A673 (cell line): ENCODE measurements at regions not wholly inside any gene's neighbourhood (a gene's known extent, or its start where the extent isn't known, plus 50 kb on each side); places are given as distances from the start of the nearest gene placed in this dataset.
A peak's percentile ranks its signal among the peaks of the same experiment; 100 is the strongest.
"Not testable (repeated sequence)": the region's sequence is repeated elsewhere in the genome, so short reads cannot be mapped to it uniquely, and the experiment has no call there.

Experiments
- BruUV-seq: library from RNA; stranded (reverse); fragments of 400-500 nt; replicated peaks from 2 replicates; lab custom pipeline; 2021; lab: Mats Ljungman, UMichigan
- CTCF ChIA-PET: fragments of 300-600 bp; sonication (Branson Sonifier 250); formaldehyde crosslinking; loops from one replicate; lab custom pipeline; 2022; ENCODE audit warnings: antibody characterized with exemption; lab: Charles Lee
- POLR2A ChIA-PET: fragments of 300-600 bp; sonication (Branson Sonifier 250); formaldehyde crosslinking; loops from one replicate; lab custom pipeline; 2022; ENCODE audit warnings: antibody characterized with exemption; ENCODE audit not compliant: low non-redundant PET; lab: Charles Lee
- DNase-seq: peaks from one replicate; pipeline ENCODE4 v3.0.0-alpha.2; 2015; ENCODE audit warnings: low spot score
- H3K27ac ChIP-seq: fragments of 200-600 bp; sonication (generic); 2 replicates; pipeline ENCODE4 v1.5.1; 2016; ENCODE audit warnings: mixed run types, low read depth, mild to moderate bottlenecking, mixed read lengths, antibody characterized with exemption, low read length; ENCODE audit not compliant: poor library complexity, severe bottlenecking
- H3K27me3 ChIP-seq: fragments of 200-600 bp; sonication (generic); replicated peaks from 2 replicates; pipeline ENCODE4 v1.6.1; 2017; ENCODE audit warnings: mixed run types, low read depth, mild to moderate bottlenecking, mixed read lengths, antibody characterized with exemption, low read length; ENCODE audit not compliant: insufficient read depth, poor library complexity
- H3K36me3 ChIP-seq: fragments of 200-600 bp; sonication (generic); 2 replicates; pipeline ENCODE4 v1.6.1; 2016; ENCODE audit warnings: mixed run types, mild to moderate bottlenecking, mixed read lengths, antibody characterized with exemption, low read length; ENCODE audit not compliant: insufficient read depth, poor library complexity, severe bottlenecking
- H3K4me1 ChIP-seq: fragments of 200-600 bp; sonication (generic); 2 replicates; pipeline ENCODE4 v1.6.1; 2017; ENCODE audit warnings: mixed run types, mild to moderate bottlenecking, mixed read lengths, antibody characterized with exemption, low read length; ENCODE audit not compliant: insufficient read depth, poor library complexity, severe bottlenecking
- H3K4me3 ChIP-seq: fragments of 200-600 bp; sonication (generic); 2 replicates; pipeline ENCODE4 v1.5.1; 2016; ENCODE audit warnings: low read depth, mixed run types, mild to moderate bottlenecking, mixed read lengths, low read length; ENCODE audit not compliant: poor library complexity, severe bottlenecking
- H3K9me3 ChIP-seq: fragments of 200-600 bp; sonication (generic); 2 replicates; pipeline ENCODE4 v1.6.1; 2016; ENCODE audit warnings: mixed run types, low read depth, mild to moderate bottlenecking, mixed read lengths, antibody characterized with exemption, low read length; ENCODE audit not compliant: poor library complexity, severe bottlenecking
- CTCF ChIP-seq: fragments of 300-800, 200-600 bp; sonication (generic); conservative IDR thresholded peaks from 2 replicates; pipeline ENCODE4 v1.5.1; 2017; ENCODE audit warnings: low read depth, mild to moderate bottlenecking, antibody characterized with exemption, low read length, moderate library complexity, mixed read lengths
- EZH2 ChIP-seq: fragments of 200-600 bp; sonication (generic); IDR thresholded peaks from 2 replicates; pipeline ENCODE4 v1.6.1; 2017; ENCODE audit warnings: borderline replicate concordance, low read depth, mild to moderate bottlenecking, mixed read lengths, antibody characterized with exemption, low read length; ENCODE audit not compliant: poor library complexity, severe bottlenecking
- intact Hi-C: fragments of 100-400 bp; cut with micrococcal nuclease; formaldehyde crosslinking; loops from one replicate; pipeline ENCODE4 v1.10.0; 2022; ENCODE audit not compliant: unreplicated experiment

GRCh38 chr17:51365090-51365489, 104.7 kb downstream of the UTP18 start:
- no peaks in the 10 kb centered on the region for H3K36me3 ChIP-seq
- BruUV-seq = no TSS peak
- TF ChIP-seq EZH2 (no peak), CTCF (no peak)
- H3K27me3 ChIP-seq = no peaks in the 10 kb centered on the region
- no peak overlapping the region for H3K4me3 ChIP-seq
- no peaks in the 10 kb centered on the region for H3K9me3 ChIP-seq
- no peak overlapping the region for H3K27ac ChIP-seq
- no peaks in the 10 kb centered on the region for H3K4me1 ChIP-seq
- CTCF ChIA-PET = no interaction called here
- intact Hi-C loops = no loop called here
- no peak for DNase-seq
- POLR2A ChIA-PET = no interaction called here

- H3K9me3 ChIP-seq = no peaks in the 10 kb centered on the region
- H3K36me3 ChIP-seq = no peaks in the 10 kb centered on the region
- no peaks in the 10 kb centered on the region for H3K27me3 ChIP-seq
- H3K4me3 ChIP-seq = no peak overlapping the region
- no TSS peak for BruUV-seq
- POLR2A ChIA-PET = no interaction called here
- no peak overlapping the region for H3K27ac ChIP-seq
- no peak for DNase-seq
- H3K4me1 ChIP-seq = no peaks in the 10 kb centered on the region
- intact Hi-C loops = no loop called here
- TF ChIP-seq EZH2 (no peak), CTCF (no peak)
- CTCF ChIA-PET = no interaction called here
Measured at GRCh38 chr17:51366866-51367265, 106.5 kb downstream of the UTP18 start.

GRCh38 chr17:51367836-51368235, 107.5 kb downstream of the UTP18 start:
- H3K4me1 ChIP-seq, H3K27ac ChIP-seq, H3K9me3 ChIP-seq, CTCF ChIA-PET, intact Hi-C loops, DNase-seq, H3K4me3 ChIP-seq, H3K36me3 ChIP-seq, POLR2A ChIA-PET, H3K27me3 ChIP-seq, BruUV-seq: not testable (repeated sequence)

- POLR2A ChIA-PET = interaction anchor here (0.7 kb wide), 1 partner anchor 344 kb away, joined by 22 read pairs; no protein-coding TSS in a partner anchor
Measured at GRCh38 chr17:51371732-51372151, 111.4 kb downstream of the UTP18 start.

More at GRCh38 chr17:51371732-51372151, 111.4 kb downstream of the UTP18 start:
- no TSS peak for BruUV-seq
- Histone ChIP-seq H3K4me3 (no peak overlapping the region), H3K27ac (no peak overlapping the region), H3K27me3 (no peaks in the 10 kb centered on the region), H3K4me1 (no peaks in the 10 kb centered on the region), H3K9me3 (no peaks in the 10 kb centered on the region), H3K36me3 (no peaks in the 10 kb centered on the region)
- TF ChIP-seq EZH2 = no peak
- peak; percentile 73 for TF ChIP-seq CTCF
- intact Hi-C loops = loop anchor here (1.0 to 5.0 kb wide), 3 partner anchors 164 to 736 kb away; no protein-coding TSS in a partner anchor
- CTCF ChIA-PET = interaction anchor here (0.6 to 1.0 kb wide), 7 partner anchors 33 to 735 kb away, joined by 3 to 9 read pairs (median 4); no protein-coding TSS in a partner anchor
- peak; percentile 80 for DNase-seq
